ENCODE measurements at regions not wholly inside any gene's neighbourhood (a gene's known extent, or its start where the extent isn't known, plus 50 kb on each side); places are given as distances from the start of the nearest gene placed in this dataset.
"Not testable (repeated sequence)": the region's sequence is repeated elsewhere in the genome, so short reads cannot be mapped to it uniquely, and the experiment has no call there.

GRCh38 chr6:170097505-170098427 lies 193.1 kb downstream of the DLL1 start:
- DNase-seq (ENCODE audit: low read depth), result no peak

- DNase-seq (ENCODE audit: low read depth), result no peak
Measured at GRCh38 chr6:170096803-170097504, 193.9 kb downstream of the DLL1 start.

- DNase-seq (ENCODE audit: low read depth), result no peak
Measured at GRCh38 chr6:170096191-170096802, 194.6 kb downstream of the DLL1 start.

GRCh38 chr6:170095273-170095981 lies 195.5 kb downstream of the DLL1 start:
- no peak for DNase-seq (ENCODE audit: low read depth)

GRCh38 chr6:170094686-170095272 lies 196.1 kb downstream of the DLL1 start:
- no peak for DNase-seq (ENCODE audit: low read depth)

GRCh38 chr6:170093658-170094596 lies 197.0 kb downstream of the DLL1 start:
- DNase-seq (ENCODE audit: low read depth), result no peak

GRCh38 chr6:170093276-170093657 lies 197.6 kb downstream of the DLL1 start:
- no peak for DNase-seq (ENCODE audit: low read depth)

GRCh38 chr6:170092826-170093225 lies 198.1 kb downstream of the DLL1 start:
- DNase-seq (ENCODE audit: low read depth), result no peak

- no peak for DNase-seq (ENCODE audit: low read depth)
Measured at GRCh38 chr6:170091639-170092579, 199.0 kb downstream of the DLL1 start.

GRCh38 chr6:170091000-170091638 lies 199.8 kb downstream of the DLL1 start:
- DNase-seq (ENCODE audit: low read depth), result no peak

- DNase-seq (ENCODE audit: low read depth), result no peak
Measured at GRCh38 chr6:170090561-170090960, 200.3 kb downstream of the DLL1 start.

GRCh38 chr6:170089963-170090362 lies 200.9 kb downstream of the DLL1 start:
- no peak for DNase-seq (ENCODE audit: low read depth)

GRCh38 chr6:170088582-170088955 lies 202.3 kb downstream of the DLL1 start:
- no peak for DNase-seq (ENCODE audit: low read depth)

- no peak for DNase-seq (ENCODE audit: low read depth)
Measured at GRCh38 chr6:170087941-170088581, 202.8 kb downstream of the DLL1 start.

- not testable (repeated sequence) for DNase-seq (ENCODE audit: low read depth)
Measured at GRCh38 chr6:170087421-170087780, 203.5 kb downstream of the DLL1 start.

GRCh38 chr6:170086639-170087420 lies 204.0 kb downstream of the DLL1 start:
- DNase-seq (ENCODE audit: low read depth), result no peak
